GM12864 (cell line): ENCODE measurements at regions not wholly inside any gene's neighbourhood (a gene's known extent, or its start where the extent isn't known, plus 50 kb on each side); places are given as distances from the start of the nearest gene placed in this dataset.

ENCODE experiments used
- DNase-seq: peaks from one replicate; pipeline ENCODE4 v3.0.0-alpha.2; 2011; ENCODE audit warnings: low read depth
- H3K4me3 ChIP-seq: 2 replicates; pipeline ENCODE4 v1.5.1; 2011; ENCODE audit warnings: mild to moderate bottlenecking, low read depth, low read length, control low read depth
- CTCF ChIP-seq: IDR thresholded peaks from 2 replicates; pipeline ENCODE4 v1.5.1; 2011; ENCODE audit warnings: low read depth, mild to moderate bottlenecking, moderate library complexity, low read length, control low read depth, inconsistent platforms; ENCODE audit errors: missing control alignments

- DNase-seq = no peak
- no peak for TF ChIP-seq CTCF
- no peak overlapping the region for H3K4me3 ChIP-seq
Measured at GRCh38 chr13:65268009-65268408, 1962.1 kb downstream of the PCDH9 start.

GRCh38 chr13:65265988-65266387 lies 1964.1 kb downstream of the PCDH9 start:
- TF ChIP-seq CTCF = no peak
- no peak for DNase-seq
- no peak overlapping the region for H3K4me3 ChIP-seq

- H3K4me3 ChIP-seq = no peak overlapping the region
- DNase-seq = no peak
- no peak for TF ChIP-seq CTCF
Measured at GRCh38 chr13:65264066-65264465, 1966.1 kb downstream of the PCDH9 start.

- no peak for DNase-seq
- H3K4me3 ChIP-seq = no peak overlapping the region
- TF ChIP-seq CTCF = no peak
Measured at GRCh38 chr13:65260946-65261891, 1968.9 kb downstream of the PCDH9 start.

- TF ChIP-seq CTCF = no peak
- no peak overlapping the region for H3K4me3 ChIP-seq
- DNase-seq = no peak
Measured at GRCh38 chr13:65240773-65241172, 1989.4 kb downstream of the PCDH9 start.

GRCh38 chr13:65236841-65237418 lies 1993.2 kb downstream of the PCDH9 start:
- TF ChIP-seq CTCF = no peak
- no peak for DNase-seq
- no peak overlapping the region for H3K4me3 ChIP-seq
